A673 (cell line): ENCODE measurements at regions not wholly inside any gene's neighbourhood (a gene's known extent, or its start where the extent isn't known, plus 50 kb on each side); places are given as distances from the start of the nearest gene placed in this dataset.

Experiments used
- BruUV-seq: library from RNA; stranded (reverse); fragments of 400-500 nt; replicated peaks from 2 replicates; lab custom pipeline; 2021; lab: Mats Ljungman, UMichigan
- CTCF ChIA-PET: fragments of 300-600 bp; sonication (Branson Sonifier 250); formaldehyde crosslinking; loops from one replicate; lab custom pipeline; 2022; ENCODE audit warnings: antibody characterized with exemption; lab: Charles Lee
- POLR2A ChIA-PET: fragments of 300-600 bp; sonication (Branson Sonifier 250); formaldehyde crosslinking; loops from one replicate; lab custom pipeline; 2022; ENCODE audit warnings: antibody characterized with exemption; ENCODE audit not compliant: low non-redundant PET; lab: Charles Lee
- DNase-seq: peaks from one replicate; pipeline ENCODE4 v3.0.0-alpha.2; 2015; ENCODE audit warnings: low spot score
- H3K27ac ChIP-seq: fragments of 200-600 bp; sonication (generic); 2 replicates; pipeline ENCODE4 v1.5.1; 2016; ENCODE audit warnings: mixed run types, low read depth, mild to moderate bottlenecking, mixed read lengths, antibody characterized with exemption, low read length; ENCODE audit not compliant: poor library complexity, severe bottlenecking
- H3K27me3 ChIP-seq: fragments of 200-600 bp; sonication (generic); replicated peaks from 2 replicates; pipeline ENCODE4 v1.6.1; 2017; ENCODE audit warnings: mixed run types, low read depth, mild to moderate bottlenecking, mixed read lengths, antibody characterized with exemption, low read length; ENCODE audit not compliant: insufficient read depth, poor library complexity
- H3K36me3 ChIP-seq: fragments of 200-600 bp; sonication (generic); 2 replicates; pipeline ENCODE4 v1.6.1; 2016; ENCODE audit warnings: mixed run types, mild to moderate bottlenecking, mixed read lengths, antibody characterized with exemption, low read length; ENCODE audit not compliant: insufficient read depth, poor library complexity, severe bottlenecking
- H3K4me1 ChIP-seq: fragments of 200-600 bp; sonication (generic); 2 replicates; pipeline ENCODE4 v1.6.1; 2017; ENCODE audit warnings: mixed run types, mild to moderate bottlenecking, mixed read lengths, antibody characterized with exemption, low read length; ENCODE audit not compliant: insufficient read depth, poor library complexity, severe bottlenecking
- H3K4me3 ChIP-seq: fragments of 200-600 bp; sonication (generic); 2 replicates; pipeline ENCODE4 v1.5.1; 2016; ENCODE audit warnings: low read depth, mixed run types, mild to moderate bottlenecking, mixed read lengths, low read length; ENCODE audit not compliant: poor library complexity, severe bottlenecking
- H3K9me3 ChIP-seq: fragments of 200-600 bp; sonication (generic); 2 replicates; pipeline ENCODE4 v1.6.1; 2016; ENCODE audit warnings: mixed run types, low read depth, mild to moderate bottlenecking, mixed read lengths, antibody characterized with exemption, low read length; ENCODE audit not compliant: poor library complexity, severe bottlenecking
- EZH2 ChIP-seq: fragments of 200-600 bp; sonication (generic); IDR thresholded peaks from 2 replicates; pipeline ENCODE4 v1.6.1; 2017; ENCODE audit warnings: borderline replicate concordance, low read depth, mild to moderate bottlenecking, mixed read lengths, antibody characterized with exemption, low read length; ENCODE audit not compliant: poor library complexity, severe bottlenecking
- intact Hi-C: fragments of 100-400 bp; cut with micrococcal nuclease; formaldehyde crosslinking; loops from one replicate; pipeline ENCODE4 v1.10.0; 2022; ENCODE audit not compliant: unreplicated experiment
- TF ChIP-seq, protein P1 (sequence below): fragments of 300-800, 200-600 bp; sonication (generic); conservative IDR thresholded peaks from 2 replicates; pipeline ENCODE4 v1.5.1; 2017; ENCODE audit warnings: low read depth, mild to moderate bottlenecking, antibody characterized with exemption, low read length, moderate library complexity, mixed read lengths

DNA sequence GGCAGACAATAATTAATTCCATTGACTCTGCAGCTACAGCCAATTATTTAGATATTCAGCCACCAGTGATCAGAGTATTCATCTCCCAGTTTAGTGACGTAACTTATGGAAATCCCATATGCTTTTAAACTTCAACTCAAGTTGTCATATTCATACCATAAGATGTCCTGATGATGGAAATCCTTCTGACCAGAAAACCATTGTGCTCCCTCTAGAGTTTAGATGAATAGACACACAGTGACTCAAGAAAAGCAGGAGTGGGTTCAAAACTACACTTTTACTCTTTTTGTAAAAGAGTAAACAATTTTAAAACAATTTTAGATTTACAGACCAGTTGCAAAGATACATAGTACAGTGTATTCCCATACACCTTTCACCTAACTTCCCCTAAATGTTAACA, 463.7 kb downstream of the KCNT2 start:
- CTCF ChIA-PET, result no interaction called here
- no peak for TF ChIP-seq EZH2
- TF ChIP-seq, protein P1, sequence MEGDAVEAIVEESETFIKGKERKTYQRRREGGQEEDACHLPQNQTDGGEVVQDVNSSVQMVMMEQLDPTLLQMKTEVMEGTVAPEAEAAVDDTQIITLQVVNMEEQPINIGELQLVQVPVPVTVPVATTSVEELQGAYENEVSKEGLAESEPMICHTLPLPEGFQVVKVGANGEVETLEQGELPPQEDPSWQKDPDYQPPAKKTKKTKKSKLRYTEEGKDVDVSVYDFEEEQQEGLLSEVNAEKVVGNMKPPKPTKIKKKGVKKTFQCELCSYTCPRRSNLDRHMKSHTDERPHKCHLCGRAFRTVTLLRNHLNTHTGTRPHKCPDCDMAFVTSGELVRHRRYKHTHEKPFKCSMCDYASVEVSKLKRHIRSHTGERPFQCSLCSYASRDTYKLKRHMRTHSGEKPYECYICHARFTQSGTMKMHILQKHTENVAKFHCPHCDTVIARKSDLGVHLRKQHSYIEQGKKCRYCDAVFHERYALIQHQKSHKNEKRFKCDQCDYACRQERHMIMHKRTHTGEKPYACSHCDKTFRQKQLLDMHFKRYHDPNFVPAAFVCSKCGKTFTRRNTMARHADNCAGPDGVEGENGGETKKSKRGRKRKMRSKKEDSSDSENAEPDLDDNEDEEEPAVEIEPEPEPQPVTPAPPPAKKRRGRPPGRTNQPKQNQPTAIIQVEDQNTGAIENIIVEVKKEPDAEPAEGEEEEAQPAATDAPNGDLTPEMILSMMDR, result no peak
- no TSS peak for BruUV-seq
- Histone ChIP-seq H3K36me3 (no peaks in the 10 kb centered on the region), H3K9me3 (no peaks in the 10 kb centered on the region), H3K27me3 (peaks cover 3% of the 10 kb centered on the region), H3K27ac (no peak overlapping the region), H3K4me3 (no peak overlapping the region), H3K4me1 (no peaks in the 10 kb centered on the region)
- POLR2A ChIA-PET, result no interaction called here
- DNase-seq, result peak; percentile 2
- intact Hi-C loops, result no loop called here

DNA sequence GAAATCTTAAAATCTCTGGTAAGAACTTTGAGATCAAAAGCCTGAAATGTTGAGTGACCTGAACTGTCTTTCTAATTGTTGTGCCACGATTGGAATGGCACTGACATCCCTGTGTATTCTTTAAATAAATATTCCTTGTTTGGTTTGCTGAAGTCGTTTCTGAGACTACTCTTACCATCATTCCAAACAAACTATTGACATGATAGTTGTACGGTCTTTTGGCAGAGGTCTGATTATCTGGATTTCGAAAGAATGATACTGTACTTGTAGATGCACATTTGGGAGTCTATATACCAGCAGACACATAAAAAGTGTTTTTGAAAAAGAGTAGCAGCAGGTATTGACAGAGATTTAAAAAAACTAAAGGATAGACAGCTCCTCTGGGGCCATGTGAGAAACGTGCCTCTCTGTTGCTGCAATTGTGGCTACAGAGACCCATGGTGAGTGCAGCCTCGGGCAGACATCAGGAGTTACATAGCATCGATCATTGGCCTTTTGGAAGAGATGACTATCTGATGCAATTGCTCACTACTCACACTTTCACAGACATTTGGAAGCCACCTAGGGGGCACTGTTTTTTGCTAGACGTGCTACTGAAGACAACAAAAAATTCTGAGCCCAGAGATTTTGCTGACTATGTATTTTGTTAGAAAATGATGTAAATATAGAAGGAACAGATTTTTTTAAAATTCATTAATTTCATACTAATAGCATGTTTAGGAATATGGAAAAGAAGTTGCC, 464.5 kb downstream of the KCNT2 start:
- Histone ChIP-seq H3K27me3 (peaks cover 3% of the 10 kb centered on the region), H3K4me3 (no peak overlapping the region), H3K4me1 (no peaks in the 10 kb centered on the region), H3K36me3 (no peaks in the 10 kb centered on the region), H3K9me3 (no peaks in the 10 kb centered on the region), H3K27ac (no peak overlapping the region)
- ChIA-PET POLR2A (no interaction called here), CTCF (no interaction called here)
- no TSS peak for BruUV-seq
- intact Hi-C loops, result no loop called here
- DNase-seq, result peak; percentile 17
- TF ChIP-seq EZH2, result no peak
- TF ChIP-seq, protein P1, result peak; percentile 46

DNA sequence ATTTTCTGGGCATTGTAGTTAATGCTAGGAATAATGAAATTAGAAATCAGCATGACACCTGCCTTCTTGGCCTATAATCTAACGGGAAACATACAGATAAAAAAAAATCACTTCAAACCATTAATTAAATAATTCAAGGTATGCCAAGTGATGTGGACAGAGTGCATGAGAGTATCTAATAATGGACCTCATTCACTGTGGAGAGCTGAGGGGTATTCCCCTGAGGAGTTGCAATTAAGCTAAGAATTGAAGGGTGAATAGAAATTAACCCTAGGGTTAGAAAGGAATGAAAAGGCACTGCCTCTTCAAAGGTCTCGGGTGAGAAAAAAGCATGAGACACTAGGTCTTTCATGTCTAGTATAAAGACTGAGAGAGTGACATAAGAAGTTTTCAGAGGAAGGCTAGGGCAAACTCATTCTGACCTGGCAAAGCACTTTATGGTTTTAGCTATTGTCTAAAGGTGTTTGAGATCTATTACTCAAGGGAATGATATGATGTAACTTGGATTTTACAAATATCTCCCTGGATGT, 466.1 kb downstream of the KCNT2 start:
- CTCF ChIA-PET, result no interaction called here
- no peak for TF ChIP-seq EZH2
- TF ChIP-seq, protein P1, result no peak
- Histone ChIP-seq H3K27me3 (peaks cover 3% of the 10 kb centered on the region), H3K27ac (no peak overlapping the region), H3K9me3 (no peaks in the 10 kb centered on the region), H3K4me1 (no peaks in the 10 kb centered on the region), H3K4me3 (no peak overlapping the region), H3K36me3 (no peaks in the 10 kb centered on the region)
- POLR2A ChIA-PET, result no interaction called here
- intact Hi-C loops, result no loop called here
- DNase-seq, result no peak
- BruUV-seq, result no TSS peak
